Loucy (cell line): ENCODE measurements at regions not wholly inside any gene's neighbourhood (a gene's known extent, or its start where the extent isn't known, plus 50 kb on each side); places are given as distances from the start of the nearest gene placed in this dataset.
A peak's percentile ranks its signal among the peaks of the same experiment; 100 is the strongest.

Experiments
- H2AFZ ChIP-seq: fragments of 200-600 bp; sonication (generic); 2 replicates; pipeline ENCODE4 v1.6.0; 2016; ENCODE audit warnings: antibody characterized with exemption, mild to moderate bottlenecking, low read length, moderate library complexity
- H3F3A ChIP-seq: fragments of 200-600 bp; 2 replicates; pipeline ENCODE4 v1.6.0; 2016; ENCODE audit warnings: antibody characterized with exemption, low read depth, mild to moderate bottlenecking
- H3K27me3 ChIP-seq: fragments of 200-600 bp; sonication (generic); 2 replicates; pipeline ENCODE4 v1.6.1; 2014; ENCODE audit warnings: low read length, mild to moderate bottlenecking; ENCODE audit not compliant: insufficient read depth, poor library complexity, severe bottlenecking
- H3K36me3 ChIP-seq: fragments of 200-600 bp; sonication (generic); 2 replicates; pipeline ENCODE4 v1.6.1; 2016; ENCODE audit warnings: low read length; ENCODE audit not compliant: insufficient read depth
- H3K4me1 ChIP-seq: fragments of 200-600 bp; sonication (generic); 2 replicates; pipeline ENCODE4 v1.5.1; 2014; ENCODE audit warnings: low read length, mild to moderate bottlenecking; ENCODE audit not compliant: insufficient read depth, poor library complexity, severe bottlenecking
- H3K4me2 ChIP-seq: fragments of 200-600 bp; sonication (generic); 2 replicates; pipeline ENCODE4 v1.6.0; 2014; ENCODE audit warnings: antibody characterized with exemption, low read length, low read depth, mild to moderate bottlenecking; ENCODE audit not compliant: poor library complexity, severe bottlenecking
- H3K4me3 ChIP-seq: fragments of 200-600 bp; sonication (generic); 2 replicates; pipeline ENCODE4 v1.5.1; 2014; ENCODE audit warnings: low read length, mild to moderate bottlenecking, mixed read lengths; ENCODE audit not compliant: poor library complexity, severe bottlenecking
- H3K79me2 ChIP-seq: fragments of 200-600 bp; sonication (generic); 2 replicates; pipeline ENCODE4 v1.6.1; 2014; ENCODE audit warnings: low read length; ENCODE audit not compliant: insufficient read depth
- H3K9ac ChIP-seq: fragments of 200-600 bp; sonication (generic); 2 replicates; pipeline ENCODE4 v1.6.0; 2014; ENCODE audit warnings: mild to moderate bottlenecking, low read depth, low read length, moderate library complexity; ENCODE audit not compliant: poor library complexity, severe bottlenecking
- H3K9me2 ChIP-seq: fragments of 200-600 bp; sonication (generic); replicated peaks from 2 replicates; pipeline ENCODE4 v1.6.1; 2016; ENCODE audit warnings: low read depth, low read length, mixed read lengths
- H3K9me3 ChIP-seq: fragments of 200-600 bp; sonication (generic); 2 replicates; pipeline ENCODE4 v1.6.1; 2014; ENCODE audit warnings: mild to moderate bottlenecking, antibody characterized with exemption, low read length, low read depth; ENCODE audit not compliant: insufficient read depth
- H4K20me1 ChIP-seq: fragments of 200-600 bp; sonication (generic); 2 replicates; pipeline ENCODE4 v1.6.0; 2014; ENCODE audit warnings: antibody characterized with exemption, low read length, mild to moderate bottlenecking; ENCODE audit not compliant: insufficient read depth, poor library complexity, severe bottlenecking
- CTCF ChIP-seq: fragments of 200-600 bp; sonication (generic); conservative IDR thresholded peaks from 2 replicates; pipeline ENCODE4 v1.5.1; 2014; ENCODE audit warnings: mild to moderate bottlenecking, antibody characterized with exemption, low read length
- EZH2phosphoT487 ChIP-seq: fragments of 200-600 bp; IDR thresholded peaks from 2 replicates; pipeline ENCODE4 v1.6.1; 2018; ENCODE audit warnings: antibody characterized with exemption, mild to moderate bottlenecking, moderate library complexity, borderline replicate concordance

GRCh38 chr2:104504331-104505073 lies 349.4 kb upstream of the POU3F3 start:
- no peak for TF ChIP-seq EZH2phosphoT487
- TF ChIP-seq CTCF = no peak
- no peaks in the 10 kb centered on the region for H3K36me3 ChIP-seq
- H3K9me2 ChIP-seq = no peaks in the 10 kb centered on the region
- H3K79me2 ChIP-seq = no peaks in the 10 kb centered on the region
- H3K4me3 ChIP-seq = no peak overlapping the region
- H3F3A ChIP-seq = no peaks in the 10 kb centered on the region
- H3K4me2 ChIP-seq = no peak overlapping the region
- no peak overlapping the region for H3K9ac ChIP-seq
- no peaks in the 10 kb centered on the region for H3K9me3 ChIP-seq
- no peaks in the 10 kb centered on the region for H3K27me3 ChIP-seq
- no peak overlapping the region for H2AFZ ChIP-seq
- no peaks in the 10 kb centered on the region for H4K20me1 ChIP-seq
- no peaks in the 10 kb centered on the region for H3K4me1 ChIP-seq

- H3K36me3 ChIP-seq = no peaks in the 10 kb centered on the region
- no peaks in the 10 kb centered on the region for H4K20me1 ChIP-seq
- no peaks in the 10 kb centered on the region for H3F3A ChIP-seq
- no peak overlapping the region for H2AFZ ChIP-seq
- H3K4me1 ChIP-seq = peaks cover 8% of the 10 kb centered on the region
- no peak overlapping the region for H3K4me3 ChIP-seq
- no peak overlapping the region for H3K9ac ChIP-seq
- no peak overlapping the region for H3K4me2 ChIP-seq
- H3K79me2 ChIP-seq = no peaks in the 10 kb centered on the region
- TF ChIP-seq CTCF = no peak
- no peak for TF ChIP-seq EZH2phosphoT487
- H3K9me2 ChIP-seq = no peaks in the 10 kb centered on the region
- H3K9me3 ChIP-seq = no peaks in the 10 kb centered on the region
- H3K27me3 ChIP-seq = no peaks in the 10 kb centered on the region
Measured at GRCh38 chr2:104518256-104518655, 335.7 kb upstream of the POU3F3 start.

- Histone ChIP-seq H3K9ac (no peak overlapping the region), H2AFZ (no peak overlapping the region), H3F3A (no peaks in the 10 kb centered on the region), H3K36me3 (no peaks in the 10 kb centered on the region), H3K9me2 (no peaks in the 10 kb centered on the region), H4K20me1 (no peaks in the 10 kb centered on the region), H3K4me3 (no peak overlapping the region), H3K9me3 (no peaks in the 10 kb centered on the region), H3K27me3 (no peaks in the 10 kb centered on the region), H3K4me2 (no peak overlapping the region), H3K4me1 (peaks cover 8% of the 10 kb centered on the region), H3K79me2 (no peaks in the 10 kb centered on the region)
- TF ChIP-seq EZH2phosphoT487 = no peak
- TF ChIP-seq CTCF = peak; percentile 67
Measured at GRCh38 chr2:104521247-104521646, 332.7 kb upstream of the POU3F3 start.
